ENCODE measurements at regions not wholly inside any gene's neighbourhood (a gene's known extent, or its start where the extent isn't known, plus 50 kb on each side); places are given as distances from the start of the nearest gene placed in this dataset.

- H3K4me1 ChIP-seq (replicated peaks in 1 of 4; ENCODE audit: control insufficient read depth in 3 of 4, insufficient read depth in 4 of 4, low read length in 3 of 4), result no peaks in the 10 kb centered on the region
- H3K9ac ChIP-seq (replicated peaks in 1 of 4; ENCODE audit: extremely low read depth in 1 of 4, low read depth in 3 of 4, low read length in 3 of 4), result no peak overlapping the region
- H2AFZ ChIP-seq (ENCODE audit: low read length), result no peak overlapping the region
- H4K20me1 ChIP-seq (replicated peaks in 1 of 2; ENCODE audit: control insufficient read depth in 1 of 2, insufficient read depth in 2 of 2, low read length in 2 of 2), result no peaks in the 10 kb centered on the region
- no peaks in the 10 kb centered on the region for H3K27me3 ChIP-seq (replicated peaks in 1 of 4; ENCODE audit: control insufficient read depth in 3 of 4, extremely low read depth in 1 of 4, insufficient read depth in 3 of 4, low read length in 3 of 4)
- ChIA-PET CTCF (ENCODE audit: partially characterized antibody) (no interaction called here), POLR2A (ENCODE audit: partially characterized antibody) (no interaction called here)
- no peaks in the 10 kb centered on the region for H3K79me2 ChIP-seq (ENCODE audit: control insufficient read depth in 1 of 2, insufficient read depth in 2 of 2, low read length in 2 of 2)
- H3K23me2 ChIP-seq (ENCODE audit: low read depth, low read length), result no peaks in the 10 kb centered on the region
- H3K27ac ChIP-seq (ENCODE audit: low read depth, low read length), result no peak overlapping the region
- whole genome bisulfite sequencing, 2 experiments (ENCODE audit: extremely low coverage in 1 of 2, insufficient coverage in 1 of 2, insufficient read length in 1 of 2, insufficient replicate concordance in 2 of 2, low coverage in 1 of 2, low lambda C conversion rate in 2 of 2, missing lambda C conversion rate in 1 of 2), result 100% methylated on average over 2 of the region's 2 CpGs; no CpG with 5 or more reads in 1 of the 2 experiments
- no peak overlapping the region for H2BK12ac ChIP-seq (ENCODE audit: low read depth, low read length)
- H3K4me3 ChIP-seq (ENCODE audit: extremely low read depth in 1 of 4, insufficient read depth in 2 of 4, low read depth in 3 of 4, low read length in 4 of 4), result no peak overlapping the region
- H2AK5ac ChIP-seq (ENCODE audit: low read depth, low read length), result no peak overlapping the region
- H3K4ac ChIP-seq (replicated peaks; ENCODE audit: insufficient read length, low read depth, low read length), result no peak overlapping the region
- H3K36me3 ChIP-seq (ENCODE audit: control insufficient read depth in 2 of 4, insufficient read depth in 4 of 4, low read length in 3 of 4), result no peaks in the 10 kb centered on the region
- no peak overlapping the region for H4K91ac ChIP-seq (replicated peaks; ENCODE audit: insufficient read length, low read length)
- H2BK20ac ChIP-seq (ENCODE audit: low read length), result no peak overlapping the region
- H4K8ac ChIP-seq (ENCODE audit: extremely low read depth, insufficient read depth, low read length), result no peak overlapping the region
- DNase-seq (ENCODE audit: low read depth in 1 of 2, low spot score in 2 of 2) (no peak), FAIRE-seq (no peak)
- TF ChIP-seq ATF3 (IDR thresholded peaks at IDR 0.05; ENCODE audit: insufficient read depth, low read depth, low read length) (no peak), POU5F1 (IDR thresholded peaks at IDR 0.05; ENCODE audit: low read depth, low read length) (no peak), NANOG (IDR thresholded peaks at IDR 0.05; ENCODE audit: insufficient read depth, low read depth, low read length, poor library complexity, severe bottlenecking) (no peak), SIN3A (conservative IDR thresholded peaks at IDR 0.05 in 1 of 2, IDR thresholded peaks at IDR 0.05 in 1 of 2; ENCODE audit: low read depth in 1 of 2, low read length in 2 of 2) (no peak), JUN (IDR thresholded peaks at IDR 0.05; ENCODE audit: low read depth, low read length) (no peak), SAP30 (IDR thresholded peaks at IDR 0.05; ENCODE audit: insufficient read depth, insufficient replicate concordance, low read length) (no peak), HDAC2 (IDR thresholded peaks at IDR 0.05; ENCODE audit: borderline replicate concordance in 1 of 2, low read depth in 2 of 2, low read length in 2 of 2) (no peak), PHF8 (conservative IDR thresholded peaks at IDR 0.05; ENCODE audit: low read depth, low read length) (no peak), JUND (IDR thresholded peaks at IDR 0.05; ENCODE audit: low read length) (no peak)
- H3K14ac ChIP-seq (ENCODE audit: insufficient read length), result no peak overlapping the region
- H2BK15ac ChIP-seq (ENCODE audit: low read length), result no peak overlapping the region
- no peak overlapping the region for H4K5ac ChIP-seq (ENCODE audit: insufficient read length, low read depth, low read length)
- H3K23ac ChIP-seq (ENCODE audit: insufficient read length), result no peak overlapping the region
- H2BK120ac ChIP-seq (replicated peaks; ENCODE audit: low read depth, low read length), result no peak overlapping the region
- H3K4me2 ChIP-seq (ENCODE audit: insufficient read depth in 1 of 2, low read depth in 2 of 2, low read length in 2 of 2), result no peak overlapping the region
- no peaks in the 10 kb centered on the region for H3K9me3 ChIP-seq (ENCODE audit: insufficient read depth in 2 of 2, low read depth in 1 of 2, low read length in 1 of 2)
- H3K79me1 ChIP-seq (ENCODE audit: low read depth, low read length), result no peaks in the 10 kb centered on the region
- no peak overlapping the region for H2BK5ac ChIP-seq (ENCODE audit: low read depth, low read length)
- no peak overlapping the region for H3K56ac ChIP-seq (replicated peaks; ENCODE audit: insufficient read length, low read depth, low read length)
- no peak overlapping the region for H3K18ac ChIP-seq (ENCODE audit: extremely low read depth, low read length)
Measured at GRCh38 chr5:85841653-85842052, 776.1 kb upstream of the COX7C start.

Measured in H1 (cell line).